Progenitor cell of endocrine pancreas (in vitro differentiated cells): ENCODE measurements at regions not wholly inside any gene's neighbourhood (a gene's known extent, or its start where the extent isn't known, plus 50 kb on each side); places are given as distances from the start of the nearest gene placed in this dataset.

Source experiments
- DNase-seq: peaks from one replicate; pipeline ENCODE4 v3.0.0; 2021; ENCODE audit warnings: low spot score; ENCODE audit not compliant: unreplicated experiment
- H3K27ac Mint-ChIP-seq: 2 replicates; pipeline ENCODE4 v1.8.0; 2021; ENCODE audit warnings: mild to moderate bottlenecking, moderate library complexity, mixed read lengths
- H3K27me3 Mint-ChIP-seq: 2 replicates; pipeline ENCODE4 v1.8.0; 2021; ENCODE audit warnings: mixed read lengths
- H3K36me3 Mint-ChIP-seq: 2 replicates; pipeline ENCODE4 v1.8.0; 2022; ENCODE audit warnings: mixed read lengths; ENCODE audit not compliant: insufficient read depth
- H3K4me1 Mint-ChIP-seq: 2 replicates; pipeline ENCODE4 v1.8.0; 2021; ENCODE audit warnings: low read depth, mixed read lengths
- H3K4me3 Mint-ChIP-seq: 2 replicates; pipeline ENCODE4 v1.8.0; 2021; ENCODE audit warnings: low read depth, mild to moderate bottlenecking, moderate library complexity, mixed read lengths
- H3K9me3 Mint-ChIP-seq: 2 replicates; pipeline ENCODE4 v1.8.0; 2021; ENCODE audit warnings: low read depth, mixed read lengths
- CTCF ChIP-seq: fragments of 200-600 bp; sonication (generic); IDR thresholded peaks from one replicate; pipeline ENCODE4 v1.5.0; 2021; ENCODE audit warnings: antibody characterized with exemption, mild to moderate bottlenecking; ENCODE audit not compliant: unreplicated experiment

- TF ChIP-seq CTCF, result no peak
- no peak for DNase-seq
- no peak overlapping the region for H3K27ac Mint-ChIP-seq
Observed at GRCh38 chr12:23098517-23098916, 473.5 kb downstream of the ETNK1 start.

GRCh38 chr12:23099104-23099503, 474.1 kb downstream of the ETNK1 start:
- H3K27me3 Mint-ChIP-seq, result no peaks in the 10 kb centered on the region
- no peak overlapping the region for H3K27ac Mint-ChIP-seq
- no peaks in the 10 kb centered on the region for H3K36me3 Mint-ChIP-seq
- H3K9me3 Mint-ChIP-seq, result no peaks in the 10 kb centered on the region
- H3K4me1 Mint-ChIP-seq, result peaks cover 3% of the 10 kb centered on the region
- H3K4me3 Mint-ChIP-seq, result no peak overlapping the region
- DNase-seq, result no peak
- TF ChIP-seq CTCF, result no peak

More at GRCh38 chr12:23098517-23098916, 473.5 kb downstream of the ETNK1 start:
- H3K27me3 Mint-ChIP-seq, result no peaks in the 10 kb centered on the region
- no peak overlapping the region for H3K4me3 Mint-ChIP-seq
- peaks cover 3% of the 10 kb centered on the region for H3K4me1 Mint-ChIP-seq
- H3K36me3 Mint-ChIP-seq, result no peaks in the 10 kb centered on the region
- no peaks in the 10 kb centered on the region for H3K9me3 Mint-ChIP-seq

- no peak overlapping the region for H3K4me3 Mint-ChIP-seq
- TF ChIP-seq CTCF, result no peak
- H3K27ac Mint-ChIP-seq, result no peak overlapping the region
- DNase-seq, result no peak
- H3K36me3 Mint-ChIP-seq, result no peaks in the 10 kb centered on the region
- peaks cover 3% of the 10 kb centered on the region for H3K4me1 Mint-ChIP-seq
- no peaks in the 10 kb centered on the region for H3K9me3 Mint-ChIP-seq
- H3K27me3 Mint-ChIP-seq, result no peaks in the 10 kb centered on the region
Observed at GRCh38 chr12:23099604-23100003, 474.6 kb downstream of the ETNK1 start.

GRCh38 chr12:23108957-23109356, 484.0 kb downstream of the ETNK1 start:
- no peak for DNase-seq
- Mint-ChIP-seq H3K4me3 (no peak overlapping the region), H3K9me3 (no peaks in the 10 kb centered on the region)

GRCh38 chr12:23113781-23114180, 488.8 kb downstream of the ETNK1 start:
- no peaks in the 10 kb centered on the region for H3K27me3 Mint-ChIP-seq
- no peak overlapping the region for H3K27ac Mint-ChIP-seq
- no peaks in the 10 kb centered on the region for H3K36me3 Mint-ChIP-seq
- no peak for DNase-seq
- no peaks in the 10 kb centered on the region for H3K9me3 Mint-ChIP-seq
- H3K4me1 Mint-ChIP-seq, result peaks cover 2% of the 10 kb centered on the region
- TF ChIP-seq CTCF, result no peak
- H3K4me3 Mint-ChIP-seq, result no peak overlapping the region

More at GRCh38 chr12:23108957-23109356, 484.0 kb downstream of the ETNK1 start:
- TF ChIP-seq CTCF, result no peak
- Mint-ChIP-seq H3K4me1 (no peaks in the 10 kb centered on the region), H3K27me3 (no peaks in the 10 kb centered on the region), H3K27ac (no peak overlapping the region), H3K36me3 (no peaks in the 10 kb centered on the region)
